Trophoblast cell (in vitro differentiated cells and primary cell): ENCODE measurements at regions not wholly inside any gene's neighbourhood (a gene's known extent, or its start where the extent isn't known, plus 50 kb on each side); places are given as distances from the start of the nearest gene placed in this dataset.

Experiments
- DNase-seq, 2 donors: peaks; one replicate each; pipeline ENCODE4 v3.0.0-alpha.2; 2016
- H2AFZ ChIP-seq: 2 replicates; pipeline ENCODE4 v1.6.1; 2013; ENCODE audit warnings: low read length, moderate library complexity, mild to moderate bottlenecking; ENCODE audit not compliant: insufficient read depth, poor library complexity
- H2AK5ac ChIP-seq: 2 replicates; pipeline ENCODE4 v1.6.1; 2013; ENCODE audit warnings: mild to moderate bottlenecking, low read length
- H2BK120ac ChIP-seq: 2 replicates; pipeline ENCODE4 v1.6.1; 2013; ENCODE audit warnings: low read length, mild to moderate bottlenecking, moderate library complexity; ENCODE audit not compliant: insufficient read depth, poor library complexity
- H2BK12ac ChIP-seq: 2 replicates; pipeline ENCODE4 v1.6.1; 2013; ENCODE audit warnings: mild to moderate bottlenecking, low read length, moderate library complexity
- H2BK5ac ChIP-seq: 2 replicates; pipeline ENCODE4 v1.6.1; 2013; ENCODE audit warnings: low read length, low read depth, moderate library complexity, mild to moderate bottlenecking; ENCODE audit not compliant: poor library complexity
- H3K14ac ChIP-seq: 2 replicates; pipeline ENCODE4 v1.6.1; 2013; ENCODE audit warnings: mild to moderate bottlenecking, low read length
- H3K18ac ChIP-seq: 2 replicates; pipeline ENCODE4 v1.6.1; 2013; ENCODE audit warnings: mild to moderate bottlenecking, low read length
- H3K23ac ChIP-seq: 2 replicates; pipeline ENCODE4 v1.6.1; 2013; ENCODE audit warnings: low read length
- H3K27ac ChIP-seq: 2 replicates; pipeline ENCODE4 v1.5.1; 2013; ENCODE audit warnings: low read depth, mild to moderate bottlenecking, inconsistent platforms, low read length, moderate library complexity
- H3K27me3 ChIP-seq: 2 replicates; pipeline ENCODE4 v1.6.1; 2013; ENCODE audit warnings: inconsistent platforms, mild to moderate bottlenecking, low read length, moderate library complexity; ENCODE audit not compliant: insufficient read depth
- H3K36me3 ChIP-seq, 2 experiments: 1 replicate in 1 of 2; 2 replicates in 1 of 2; pipeline ENCODE4 v1.6.1; 2013; ENCODE audit warnings: low read length in 2 of 2, mild to moderate bottlenecking in 2 of 2, moderate library complexity in 1 of 2; ENCODE audit not compliant: insufficient read depth in 2 of 2, control insufficient read depth in 1 of 2
- H3K4ac ChIP-seq: 2 replicates; pipeline ENCODE4 v1.6.1; 2013; ENCODE audit warnings: low read depth, mild to moderate bottlenecking, low read length, moderate library complexity
- H3K4me1 ChIP-seq, 2 experiments: 1 replicate in 1 of 2; 2 replicates in 1 of 2; pipeline ENCODE4 v1.6.1; 2013; ENCODE audit warnings: low read length in 2 of 2, mild to moderate bottlenecking in 2 of 2, moderate library complexity in 1 of 2; ENCODE audit not compliant: insufficient read depth in 2 of 2, control insufficient read depth in 1 of 2
- H3K4me2 ChIP-seq: 2 replicates; pipeline ENCODE4 v1.6.1; 2013; ENCODE audit warnings: inconsistent platforms, mild to moderate bottlenecking, low read length, moderate library complexity
- H3K4me3 ChIP-seq: 2 replicates; pipeline ENCODE4 v1.5.1; 2013; ENCODE audit warnings: mild to moderate bottlenecking, low read depth, low read length, inconsistent platforms
- H3K79me1 ChIP-seq: one replicate; pipeline ENCODE4 v1.6.1; 2013; ENCODE audit warnings: low read length
- H3K79me2 ChIP-seq: 2 replicates; pipeline ENCODE4 v1.6.1; 2013; ENCODE audit warnings: low read length, mild to moderate bottlenecking; ENCODE audit not compliant: control insufficient read depth, insufficient read depth, poor library complexity
- H3K9ac ChIP-seq: 2 replicates; pipeline ENCODE4 v1.6.1; 2013; ENCODE audit warnings: mild to moderate bottlenecking, low read length
- H3K9me3 ChIP-seq: 2 replicates; pipeline ENCODE4 v1.6.1; 2013; ENCODE audit warnings: low read depth, mild to moderate bottlenecking, control low read depth, inconsistent platforms, low read length; ENCODE audit not compliant: insufficient read depth
- H4K12ac ChIP-seq: 2 replicates; pipeline ENCODE4 v1.6.1; 2013; ENCODE audit warnings: low read depth, mild to moderate bottlenecking, low read length, moderate library complexity
- H4K8ac ChIP-seq: 2 replicates; pipeline ENCODE4 v1.6.1; 2013; ENCODE audit warnings: low read depth, mild to moderate bottlenecking, low read length, moderate library complexity
- H4K91ac ChIP-seq: one replicate; pipeline ENCODE4 v1.6.1; 2013; ENCODE audit warnings: low read depth, mild to moderate bottlenecking, low read length, moderate library complexity
- WGBS: extraction: QIAGEN DNeasy Blood & Tissue Kit; methylation state at CpG from one replicate; pipeline ENCODE4 v1.1.7; 2013; ENCODE audit warnings: missing lambda C conversion rate; ENCODE audit not compliant: insufficient read length, insufficient coverage; ENCODE audit errors: extremely low coverage; 5-methylcytosine and 5-hydroxymethylcytosine counted together

- Histone ChIP-seq H4K8ac (no peak overlapping the region), H2BK12ac (no peak overlapping the region)
Measured at GRCh38 chr6:104640150-104640700, 219.5 kb downstream of the HACE1 start.

GRCh38 chr6:104639668-104640067, 220.1 kb downstream of the HACE1 start:
- Histone ChIP-seq H2AFZ (no peak overlapping the region), H3K27ac (no peak overlapping the region), H3K9ac (no peak overlapping the region), H3K4me2 (no peak overlapping the region), H2BK5ac (no peak overlapping the region), H2AK5ac (no peak overlapping the region), H3K4me1 (no peaks in the 10 kb centered on the region), H3K27me3 (no peaks in the 10 kb centered on the region), H4K8ac (no peak overlapping the region), H3K4me3 (no peak overlapping the region), H3K18ac (no peak overlapping the region), H4K12ac (no peak overlapping the region), H4K91ac (no peak overlapping the region), H3K14ac (no peak overlapping the region), H3K23ac (no peak overlapping the region), H3K79me2 (no peaks in the 10 kb centered on the region), H3K36me3 (no peaks in the 10 kb centered on the region), H2BK12ac (no peak overlapping the region), H3K9me3 (no peaks in the 10 kb centered on the region), H3K4ac (no peak overlapping the region), H2BK120ac (no peak overlapping the region), H3K79me1 (no peaks in the 10 kb centered on the region)
- no peak for DNase-seq

More at GRCh38 chr6:104640150-104640700, 219.5 kb downstream of the HACE1 start:
- Histone ChIP-seq H3K27me3 (no peaks in the 10 kb centered on the region), H2BK5ac (no peak overlapping the region), H3K14ac (no peak overlapping the region), H4K91ac (no peak overlapping the region), H4K12ac (no peak overlapping the region), H3K36me3 (no peaks in the 10 kb centered on the region), H3K79me2 (no peaks in the 10 kb centered on the region), H3K23ac (no peak overlapping the region), H3K18ac (no peak overlapping the region), H3K4me3 (no peak overlapping the region), H2BK120ac (no peak overlapping the region), H3K9me3 (no peaks in the 10 kb centered on the region), H3K79me1 (no peaks in the 10 kb centered on the region), H3K4me1 (no peaks in the 10 kb centered on the region), H3K4me2 (no peak overlapping the region), H3K9ac (no peak overlapping the region), H3K4ac (no peak overlapping the region), H3K27ac (no peak overlapping the region), H2AK5ac (no peak overlapping the region), H2AFZ (no peak overlapping the region)
- DNase-seq, result no peak
- WGBS, result no CpG with 5 or more reads among the region's 5 CpGs

- Histone ChIP-seq H3K4me2 (no peak overlapping the region), H3K27me3 (no peaks in the 10 kb centered on the region), H3K27ac (no peak overlapping the region), H3K9me3 (no peaks in the 10 kb centered on the region), H3K79me1 (no peaks in the 10 kb centered on the region), H2AFZ (no peak overlapping the region), H2BK5ac (no peak overlapping the region), H3K4ac (no peak overlapping the region), H3K14ac (no peak overlapping the region), H3K23ac (no peak overlapping the region), H4K12ac (no peak overlapping the region), H3K4me1 (no peaks in the 10 kb centered on the region), H3K79me2 (no peaks in the 10 kb centered on the region), H3K9ac (no peak overlapping the region), H3K18ac (no peak overlapping the region), H4K91ac (no peak overlapping the region), H2BK12ac (no peak overlapping the region), H3K36me3 (no peaks in the 10 kb centered on the region), H4K8ac (no peak overlapping the region), H3K4me3 (no peak overlapping the region), H2AK5ac (no peak overlapping the region), H2BK120ac (no peak overlapping the region)
- peak in 1 of 2 donors; percentile 56 for DNase-seq
- no CpG with 5 or more reads among the region's 4 CpGs for WGBS
Measured at GRCh38 chr6:104638841-104639290, 220.9 kb downstream of the HACE1 start.

GRCh38 chr6:104633125-104633524, 226.6 kb downstream of the HACE1 start:
- H2BK120ac ChIP-seq, result no peak overlapping the region
- no peaks in the 10 kb centered on the region for H3K4me1 ChIP-seq
- no peaks in the 10 kb centered on the region for H3K36me3 ChIP-seq
- WGBS, result no CpG with 5 or more reads among the region's 4 CpGs
- no peaks in the 10 kb centered on the region for H3K79me2 ChIP-seq
- no peak overlapping the region for H3K9ac ChIP-seq
- H3K4ac ChIP-seq, result no peak overlapping the region
- no peak overlapping the region for H4K91ac ChIP-seq
- no peak overlapping the region for H3K18ac ChIP-seq
- H3K14ac ChIP-seq, result no peak overlapping the region
- H4K8ac ChIP-seq, result no peak overlapping the region
- H3K79me1 ChIP-seq, result peaks cover 2% of the 10 kb centered on the region
- H3K4me2 ChIP-seq, result no peak overlapping the region
- no peak overlapping the region for H3K27ac ChIP-seq
- H3K23ac ChIP-seq, result no peak overlapping the region
- no peak overlapping the region for H4K12ac ChIP-seq
- H2BK12ac ChIP-seq, result no peak overlapping the region
- H2AFZ ChIP-seq, result no peak overlapping the region
- no peak overlapping the region for H2AK5ac ChIP-seq
- no peak for DNase-seq
- no peak overlapping the region for H2BK5ac ChIP-seq
- H3K4me3 ChIP-seq, result no peak overlapping the region
- H3K9me3 ChIP-seq, result no peaks in the 10 kb centered on the region
- H3K27me3 ChIP-seq, result no peaks in the 10 kb centered on the region
